Kidney glomerular epithelial cell (primary cell): ENCODE measurements at regions not wholly inside any gene's neighbourhood (a gene's known extent, or its start where the extent isn't known, plus 50 kb on each side); places are given as distances from the start of the nearest gene placed in this dataset.

ENCODE experiments used
- DNase-seq: peaks from one replicate; lab custom pipeline; 2025; lab: John Stamatoyannopoulos, UW

DNA sequence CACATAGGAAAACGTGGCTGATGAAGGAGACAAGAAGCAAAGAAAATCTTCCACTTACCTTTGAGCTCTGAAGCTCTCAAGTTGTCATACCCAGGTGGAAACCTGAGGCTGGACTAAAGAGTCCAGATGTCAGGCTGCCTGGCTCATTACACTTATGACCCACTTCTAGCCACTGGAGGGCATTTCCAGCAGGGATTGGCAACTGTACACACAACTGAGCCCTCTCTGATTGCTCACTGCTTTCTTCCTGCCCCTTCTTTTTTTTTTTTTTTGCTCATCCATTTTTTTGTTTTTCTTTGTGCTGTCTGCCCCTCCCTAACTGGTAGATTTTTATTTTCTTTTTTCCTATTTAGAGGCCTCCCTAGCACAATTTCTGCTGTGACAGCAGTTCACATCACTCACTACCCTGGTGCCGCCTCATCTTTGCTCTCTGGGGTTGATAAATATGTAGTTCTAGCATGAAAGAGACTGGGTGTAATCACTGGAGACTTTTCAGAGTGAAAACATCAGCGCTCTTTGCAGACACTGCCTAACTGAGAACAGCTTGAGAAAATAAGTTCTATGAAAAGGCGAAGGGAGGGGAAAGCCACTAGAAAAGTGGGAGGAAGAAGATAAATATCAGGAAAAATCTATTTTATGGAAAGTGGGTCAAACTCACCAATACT is 334.5 kb downstream of the NUF2 start:
- no peak for DNase-seq

DNA sequence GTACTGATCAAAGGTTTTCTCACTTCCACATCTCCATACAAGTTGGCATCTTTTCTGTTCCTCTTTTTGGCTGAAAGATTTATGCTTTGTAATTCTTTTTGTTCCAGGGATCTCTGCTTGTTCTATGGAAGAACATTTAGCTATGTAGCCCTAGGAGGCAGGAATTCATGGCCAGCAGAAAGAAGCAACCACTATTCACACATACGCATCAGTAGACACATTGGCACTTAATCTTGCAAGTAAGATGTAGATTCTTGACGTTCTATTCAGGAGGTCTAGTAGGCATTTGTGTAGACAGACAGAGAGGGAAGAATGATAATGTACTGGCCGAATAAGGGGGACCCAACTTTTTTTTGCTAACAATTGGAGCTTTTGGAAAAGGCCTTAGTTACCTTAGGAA is 336.0 kb downstream of the NUF2 start:
- DNase-seq, result no peak

DNA sequence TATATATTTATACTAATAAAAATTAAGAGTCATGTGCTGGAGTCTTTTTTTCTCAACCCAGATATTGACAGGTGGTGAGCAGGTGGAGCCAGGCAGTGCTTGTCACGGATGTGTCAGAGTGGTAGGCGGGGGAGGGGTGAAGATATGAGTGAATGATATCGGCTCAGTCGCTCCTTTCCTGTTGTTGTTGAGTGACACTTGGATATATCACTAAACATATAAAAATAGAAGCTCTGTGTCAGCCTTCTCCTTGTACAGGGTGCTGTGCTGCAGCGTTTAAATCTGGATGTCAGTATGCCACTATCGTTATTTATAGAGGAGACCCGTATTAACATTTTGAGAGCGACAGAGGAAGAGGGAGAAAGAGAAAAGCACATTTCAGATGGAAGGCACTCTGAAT is 339.6 kb downstream of the NUF2 start:
- no peak for DNase-seq

DNA sequence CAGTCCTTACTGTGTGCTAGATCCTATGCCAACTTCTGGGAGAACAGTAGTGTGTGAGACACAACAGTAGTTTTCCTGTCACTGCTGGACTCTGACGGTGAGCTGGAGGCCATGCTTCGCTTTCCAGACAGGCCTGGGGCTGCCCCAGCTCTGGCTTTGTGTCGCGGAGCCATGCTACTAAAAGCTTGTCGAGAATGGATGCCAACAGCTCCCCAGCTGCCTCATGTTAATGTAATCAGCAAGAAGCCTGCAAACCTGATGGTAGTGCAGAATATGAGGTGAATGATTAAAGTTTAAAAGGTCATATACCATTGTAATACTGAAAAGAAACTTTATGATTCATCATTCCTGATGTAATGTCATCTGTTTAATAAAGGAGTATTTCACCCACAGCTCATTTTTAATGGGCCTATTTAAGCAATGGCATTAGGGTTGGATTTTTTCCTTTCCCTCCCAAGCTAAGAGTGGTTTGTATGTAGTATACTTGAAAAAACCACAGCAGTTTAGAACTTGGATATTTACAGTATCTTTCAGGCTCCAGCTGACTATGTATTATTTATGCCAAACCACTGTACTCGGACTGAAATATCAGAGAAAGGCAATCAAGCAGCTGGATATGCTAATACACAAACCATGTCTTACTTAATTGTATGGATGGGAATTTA is 343.0 kb downstream of the NUF2 start:
- no peak for DNase-seq

DNA sequence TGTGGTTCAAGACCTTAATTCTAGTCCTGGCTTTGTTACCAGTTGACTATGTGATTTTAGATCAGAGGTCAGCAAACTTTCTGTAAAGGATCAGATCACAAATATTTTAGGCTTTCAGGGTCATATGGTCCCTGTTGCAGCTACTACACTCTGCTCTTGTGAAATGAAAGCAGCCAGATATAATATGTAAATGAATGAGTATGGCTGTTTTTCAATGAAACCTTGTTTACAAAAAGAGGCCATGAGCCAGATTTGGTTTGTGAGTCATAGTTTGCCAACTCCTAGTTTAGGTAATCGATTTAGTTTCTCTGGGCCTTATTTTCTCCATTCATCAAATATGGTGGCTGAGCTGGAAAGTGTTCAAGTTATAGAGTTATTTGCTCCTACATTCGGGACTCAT is 346.7 kb downstream of the NUF2 start:
- DNase-seq, result no peak

DNA sequence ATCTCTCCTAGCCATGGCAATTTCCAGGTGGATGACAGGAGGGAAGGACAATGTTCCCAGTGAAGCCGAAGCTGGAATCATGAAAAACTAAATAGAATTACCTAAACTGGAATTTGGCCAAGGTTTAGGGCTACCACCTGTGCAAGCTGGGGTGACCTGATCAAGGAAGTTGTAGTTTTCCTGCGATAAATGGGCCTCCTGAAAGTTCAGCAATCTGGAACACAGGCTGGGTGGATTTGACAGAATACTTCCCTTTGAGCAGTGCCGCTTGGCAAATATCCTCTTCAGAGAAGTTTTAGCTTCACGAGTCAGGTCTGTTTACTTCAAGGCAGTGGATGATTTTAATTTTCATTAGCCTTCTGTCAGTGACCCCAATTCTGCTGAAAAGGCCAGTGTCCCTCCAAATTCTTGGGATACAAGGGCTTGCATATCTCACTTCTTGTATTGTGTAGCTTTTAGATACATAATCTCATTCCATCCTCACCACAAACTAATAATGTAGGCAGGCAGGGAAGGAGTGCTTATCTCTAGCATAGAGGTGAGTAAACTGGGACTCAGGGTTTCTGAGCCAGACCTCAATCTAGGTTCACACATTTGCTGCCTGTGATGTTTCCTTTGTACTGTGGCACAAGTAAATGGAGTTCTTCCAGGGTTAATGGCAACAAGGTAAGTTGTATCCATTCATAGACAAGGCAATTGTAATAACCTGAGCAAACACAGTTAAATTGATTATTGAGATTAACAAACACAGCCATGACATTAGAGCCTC is 349.4 kb downstream of the NUF2 start:
- no peak for DNase-seq

DNA sequence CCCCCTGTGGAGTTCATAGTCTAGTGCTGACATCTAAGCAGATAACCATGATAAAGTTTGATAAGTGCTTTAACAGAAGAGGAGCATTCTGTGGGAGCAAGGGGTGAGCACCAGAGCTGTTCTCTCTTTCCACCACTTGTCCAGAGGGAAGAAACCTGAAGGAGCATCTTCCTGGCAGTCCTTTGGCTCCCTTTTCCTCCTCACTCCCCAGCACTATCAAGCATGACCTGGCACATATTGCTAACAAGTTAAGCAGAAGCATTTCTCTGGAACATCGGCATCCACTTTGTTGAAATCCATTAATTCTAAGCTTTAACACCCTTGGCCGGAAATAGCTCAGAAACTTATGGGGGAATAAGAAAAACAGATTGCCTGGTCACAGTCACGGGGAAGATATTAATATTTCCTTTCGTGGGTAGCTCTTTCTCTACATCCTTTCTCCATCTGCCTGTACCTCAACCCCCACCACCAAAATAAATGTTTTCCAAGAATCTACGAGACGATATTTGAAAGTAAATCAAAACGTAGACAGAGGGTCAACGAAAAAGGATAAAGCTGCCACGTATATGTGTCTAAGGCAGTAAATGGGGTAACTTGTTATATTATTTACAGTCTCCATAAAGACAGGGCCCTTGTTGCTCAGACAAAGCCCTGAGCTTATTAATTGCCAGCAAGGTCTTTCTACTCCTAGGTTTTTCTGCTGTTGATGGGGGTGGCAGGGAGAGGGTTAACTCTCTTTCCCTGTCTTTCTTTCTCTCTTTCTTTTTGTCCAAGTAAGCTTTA is 351.4 kb downstream of the NUF2 start:
- DNase-seq, result no peak

DNA sequence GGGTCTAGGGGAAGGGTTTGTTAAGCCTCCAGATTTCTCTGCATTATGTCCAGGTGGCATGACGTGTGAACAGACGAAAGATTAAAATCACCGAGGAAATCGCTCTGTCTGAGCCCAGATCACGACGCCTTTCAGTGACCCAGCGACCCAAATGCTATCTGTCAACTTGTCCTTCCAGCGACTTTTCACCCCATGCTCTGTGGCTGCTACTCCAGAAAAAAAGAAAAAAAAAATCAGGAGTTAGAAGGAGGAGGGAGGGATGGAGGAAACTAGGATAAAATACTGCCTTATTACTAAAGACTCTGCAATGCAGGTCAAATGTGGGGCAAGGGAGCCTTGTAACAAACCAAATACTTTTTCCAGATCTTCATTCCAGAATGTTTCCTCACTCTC is 352.0 kb downstream of the NUF2 start:
- no peak for DNase-seq

DNA sequence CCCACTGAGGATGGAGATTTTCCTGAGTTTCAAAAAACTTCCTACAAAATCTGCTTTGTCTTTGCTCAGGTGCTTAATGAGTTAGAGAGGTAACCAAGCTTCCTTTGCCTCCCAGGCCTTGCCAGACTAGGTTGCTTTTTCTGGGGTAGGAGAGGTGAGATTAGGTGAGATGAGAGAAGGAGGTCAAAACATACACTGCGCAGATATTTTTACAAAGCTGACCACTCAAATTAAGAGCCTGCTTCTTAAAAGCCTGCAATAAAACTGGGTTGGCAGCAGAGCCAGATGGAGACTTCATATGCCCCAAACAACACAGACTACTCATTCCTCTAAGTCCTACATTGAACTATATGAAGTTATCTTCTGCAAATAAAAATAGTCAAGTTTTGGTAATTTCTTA is 352.5 kb downstream of the NUF2 start:
- DNase-seq, result no peak

DNA sequence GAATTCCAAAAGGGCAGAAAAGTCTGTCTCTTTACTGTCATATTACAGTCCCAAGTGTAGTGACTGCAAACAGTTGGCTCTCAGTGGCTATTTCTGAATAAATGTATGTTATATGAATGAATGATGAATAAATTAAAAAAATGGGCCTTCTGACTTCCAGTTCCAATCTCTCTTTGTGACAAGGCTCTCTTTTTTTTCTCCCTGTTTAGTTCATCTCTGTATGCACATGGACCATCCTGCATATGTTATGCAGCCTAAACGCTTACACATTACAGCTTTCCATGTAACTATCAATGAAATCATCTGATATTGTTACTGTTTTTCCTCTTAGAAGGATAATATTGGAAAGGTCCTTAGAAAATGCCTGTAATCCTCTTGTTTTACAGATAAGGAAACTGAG is 363.0 kb downstream of the NUF2 start:
- DNase-seq, result no peak

DNA sequence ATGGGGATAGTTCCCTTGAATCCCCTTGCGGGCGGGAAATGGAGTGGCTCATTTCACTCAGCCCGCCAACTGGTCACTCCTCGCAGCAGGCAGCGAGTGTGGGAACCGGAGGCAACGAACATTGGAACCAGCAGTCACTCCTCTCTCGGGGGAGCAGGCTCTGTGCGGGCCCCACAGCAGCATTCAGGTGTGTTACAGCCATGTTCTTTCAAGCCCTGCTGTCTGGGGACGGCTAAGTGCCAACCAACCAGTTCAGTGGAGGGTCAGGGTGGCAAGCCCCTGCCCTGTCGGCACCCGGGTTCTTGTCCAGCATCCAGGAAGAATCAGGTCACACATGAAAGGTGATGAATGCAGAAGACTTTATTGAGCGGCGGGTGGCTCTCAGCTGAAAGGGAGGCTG is 370.5 kb downstream of the NUF2 start:
- DNase-seq, result no peak

DNA sequence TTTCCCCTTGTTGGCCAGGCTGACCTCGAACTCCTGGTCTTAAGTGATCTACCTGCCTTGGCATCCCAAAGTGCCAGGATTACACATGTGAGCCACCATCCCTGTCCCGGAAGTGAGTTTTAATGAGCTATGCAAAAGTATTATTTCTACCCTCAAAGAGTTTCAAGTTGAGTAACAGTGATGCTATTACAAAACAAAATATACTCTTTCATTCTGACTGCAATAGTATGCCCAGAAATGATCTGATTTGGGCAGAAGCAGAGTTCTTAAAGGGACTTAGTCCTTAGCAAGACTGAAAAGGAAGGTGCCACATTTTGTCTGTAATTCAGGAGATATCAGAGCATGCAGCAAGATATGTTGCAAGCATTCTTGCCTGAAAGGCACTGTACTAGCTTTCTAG is 375.4 kb downstream of the NUF2 start:
- DNase-seq, result no peak

DNA sequence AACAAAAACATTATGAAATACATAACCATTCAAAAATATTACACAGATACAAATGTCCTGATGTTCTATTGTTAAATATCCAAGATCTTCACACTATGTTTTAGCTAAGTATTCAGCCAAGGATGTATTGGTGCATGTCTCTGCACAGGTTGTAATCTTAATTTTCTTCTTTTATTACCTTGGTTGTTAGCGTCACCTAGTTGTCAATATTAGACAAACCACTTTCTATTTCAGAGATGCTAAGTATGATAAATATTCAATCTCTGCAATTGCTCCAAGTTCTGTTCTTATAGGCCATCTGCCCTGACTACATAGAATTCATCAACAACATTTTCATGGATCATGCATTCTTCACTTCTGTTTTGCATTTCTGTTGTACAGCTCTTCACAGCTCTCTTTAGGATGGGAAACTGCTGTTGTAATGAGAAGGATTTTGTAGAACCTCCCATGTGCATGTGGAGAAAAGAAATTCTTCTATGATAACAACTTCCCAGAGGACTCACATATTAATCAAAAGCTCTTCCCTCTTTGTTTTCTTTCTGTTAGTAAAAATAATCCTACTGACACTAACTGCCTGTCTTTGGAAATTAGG is 380.1 kb downstream of the NUF2 start:
- no peak for DNase-seq

DNA sequence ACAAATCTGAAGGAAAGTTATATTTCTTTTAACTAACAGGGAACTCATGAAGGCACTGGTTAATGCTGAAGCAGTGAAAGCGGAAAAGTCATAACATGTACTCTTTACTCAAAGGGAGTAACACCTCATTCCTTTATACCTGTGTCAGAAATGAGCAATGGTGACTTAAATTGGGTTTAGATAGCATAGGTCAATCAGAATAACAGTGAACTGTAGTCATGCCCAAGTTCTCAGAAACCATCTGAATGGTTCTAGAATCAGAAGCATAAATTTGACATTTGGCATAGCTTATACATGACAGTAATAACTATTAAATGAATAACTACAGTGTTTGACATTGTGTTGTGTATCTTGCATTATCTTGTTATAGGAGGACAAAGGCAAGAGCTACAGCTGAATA is 382.0 kb downstream of the NUF2 start:
- no peak for DNase-seq

DNA sequence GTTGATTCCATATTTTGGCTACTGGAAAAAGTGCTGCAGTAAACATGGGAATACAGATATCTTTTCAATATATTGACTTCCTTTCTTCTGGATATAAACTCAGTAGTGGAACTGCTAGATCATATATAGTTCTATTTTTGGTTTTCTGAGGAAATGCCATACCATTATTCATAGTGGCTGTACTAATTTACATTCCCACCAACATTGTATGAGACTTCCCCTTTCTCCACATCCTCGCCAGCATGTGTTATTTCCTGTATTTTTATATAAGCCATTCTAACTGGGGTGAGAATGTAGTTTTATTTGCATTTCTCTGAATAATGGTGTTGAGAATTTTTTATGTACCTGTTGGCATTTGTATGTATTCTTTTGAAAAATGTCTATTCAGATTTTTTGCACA is 385.2 kb downstream of the NUF2 start:
- DNase-seq, result no peak

DNA sequence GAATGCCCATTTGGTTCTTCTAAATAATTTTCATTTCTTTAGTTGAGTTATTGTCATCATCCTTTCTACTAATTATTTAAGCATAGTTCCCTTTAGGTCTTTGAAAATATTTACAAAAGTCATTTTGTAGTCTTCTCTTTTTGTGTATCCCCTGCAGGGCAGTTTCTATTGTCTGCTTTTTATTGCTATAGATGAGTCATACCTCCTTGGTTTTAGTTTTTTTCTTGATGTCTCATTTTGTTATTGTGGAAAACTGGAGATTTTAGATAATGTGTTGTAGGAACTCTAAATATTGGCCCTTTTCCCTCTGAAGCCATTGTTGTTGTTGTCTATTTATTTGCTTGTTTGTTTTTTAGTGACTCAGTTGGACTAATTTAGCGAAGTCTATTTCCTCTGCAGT is 387.9 kb downstream of the NUF2 start:
- DNase-seq, result no peak

DNA sequence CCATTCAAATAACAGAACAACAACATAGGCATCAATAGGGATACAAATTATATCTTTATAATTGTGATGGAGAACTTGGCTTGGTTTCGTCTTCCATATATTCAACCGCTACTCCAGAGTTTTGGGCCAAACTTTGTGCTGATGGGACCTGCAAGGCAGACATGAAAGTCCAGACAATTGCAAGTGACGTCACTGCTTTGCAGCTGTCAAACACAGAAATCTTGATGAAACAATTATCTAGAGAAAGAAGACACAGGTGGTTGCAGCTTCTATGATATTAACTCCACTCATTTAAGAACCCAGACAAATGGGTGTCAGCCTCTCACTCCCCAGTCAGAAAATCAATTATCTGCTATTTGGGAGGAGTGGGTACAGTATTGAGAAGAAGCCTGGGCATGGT is 390.6 kb downstream of the NUF2 start:
- no peak for DNase-seq

DNA sequence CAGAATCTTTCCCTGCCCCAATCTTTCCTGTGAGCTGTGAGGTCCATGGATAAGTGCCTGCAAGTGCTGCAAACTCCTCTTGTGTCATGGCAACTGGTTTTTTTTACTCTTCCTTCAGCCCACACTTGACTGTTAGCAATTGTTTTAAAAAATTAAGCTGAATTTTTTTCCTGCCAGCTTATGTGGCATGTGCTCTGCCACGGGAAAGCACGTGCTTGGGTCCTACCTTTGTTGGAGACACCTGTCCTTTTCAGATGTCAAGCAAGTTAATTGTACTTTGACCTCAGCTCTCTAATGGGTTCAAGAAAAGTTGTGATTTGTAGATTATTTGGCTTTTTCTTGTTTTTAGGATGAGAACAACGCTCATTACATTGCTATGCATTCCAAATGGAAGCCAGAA is 398.5 kb downstream of the NUF2 start:
- DNase-seq, result no peak

DNA sequence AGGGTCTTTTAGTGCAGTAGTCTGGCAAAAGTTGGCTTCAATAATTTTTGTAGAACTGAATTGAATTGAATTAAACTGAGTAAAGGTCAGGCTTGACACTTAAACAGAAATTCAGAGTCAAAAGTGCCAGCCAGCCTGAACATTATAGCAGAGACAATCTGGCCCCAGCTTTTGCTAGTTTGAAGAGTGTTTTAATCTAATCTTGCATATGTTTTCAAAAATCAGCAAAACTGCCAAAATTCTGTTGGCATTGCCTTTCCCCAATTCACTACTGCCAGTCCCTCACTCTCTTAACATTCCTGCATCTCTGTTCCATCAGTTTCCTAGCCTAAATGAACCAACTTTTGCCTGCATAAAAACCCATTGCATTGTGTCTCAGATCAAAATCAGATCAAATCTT is 403.8 kb downstream of the NUF2 start:
- DNase-seq, result no peak

DNA sequence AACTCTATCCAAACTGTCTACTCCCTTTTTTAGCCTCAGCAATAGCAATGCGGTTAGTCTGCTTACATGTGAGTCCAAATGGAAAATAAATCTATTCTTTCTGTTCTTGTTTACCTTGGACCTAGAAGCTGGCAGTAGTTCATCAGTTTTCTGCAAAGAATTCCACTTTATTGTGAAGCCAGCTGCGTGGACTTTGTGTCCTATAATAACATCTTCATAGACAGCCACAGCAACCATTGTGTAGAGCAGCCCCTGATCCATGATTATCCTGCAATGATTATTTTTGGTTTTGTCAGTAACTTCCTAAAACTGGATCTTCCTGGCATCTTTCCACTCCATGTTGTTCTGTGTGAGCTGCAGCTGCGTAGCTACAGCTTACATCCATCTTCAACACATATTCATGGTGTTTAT is 408.7 kb downstream of the NUF2 start:
- no peak for DNase-seq

DNA sequence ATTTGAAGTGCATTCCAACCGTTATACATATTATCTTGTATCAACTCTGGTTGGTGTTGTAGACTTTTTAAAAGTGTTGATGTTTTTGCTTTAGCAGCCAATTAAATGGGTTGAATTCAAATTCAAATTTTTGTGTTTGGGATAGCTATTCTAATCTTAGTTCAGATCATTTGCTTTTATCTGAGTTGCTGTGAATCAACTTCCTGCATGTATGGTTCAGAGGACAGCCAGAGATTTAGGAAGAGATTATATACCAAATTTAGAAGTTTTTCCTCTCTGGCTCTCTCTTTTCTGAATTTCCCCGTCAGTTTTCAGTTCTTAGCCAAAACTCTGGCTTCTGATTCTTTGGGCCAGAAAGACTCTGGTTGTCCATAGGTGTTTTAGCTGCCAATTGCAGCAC is 415.5 kb downstream of the NUF2 start:
- DNase-seq, result no peak

DNA sequence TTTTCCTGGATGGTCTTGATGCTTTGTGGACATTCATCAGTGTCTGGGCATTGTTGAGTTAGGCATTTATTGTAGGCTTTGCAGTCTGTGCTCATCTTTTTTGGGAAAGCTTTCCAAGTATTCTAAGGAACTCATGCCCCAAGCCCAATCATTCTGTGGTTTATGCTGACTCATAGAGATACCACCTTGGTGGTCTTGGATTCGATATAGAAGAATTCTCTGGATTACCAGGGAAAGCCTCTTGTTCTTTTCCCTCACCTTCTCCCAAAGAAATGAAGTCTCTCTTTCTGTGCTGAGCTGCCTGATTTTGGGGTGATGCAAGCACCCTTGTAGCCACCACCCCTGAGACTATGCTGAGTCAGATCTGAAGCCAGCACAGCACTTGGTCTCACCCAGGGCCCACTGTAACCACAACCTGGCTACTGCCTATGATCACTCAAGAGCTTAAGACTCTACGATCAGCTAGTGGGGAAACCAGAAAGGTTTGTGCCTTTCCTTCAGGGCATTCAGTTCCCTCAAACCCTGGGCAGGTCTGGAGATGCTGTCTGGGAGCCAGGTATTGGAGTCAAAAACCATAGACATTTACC is 422.6 kb downstream of the NUF2 start:
- no peak for DNase-seq
